HEK293 (cell line): ENCODE measurements at regions not wholly inside any gene's neighbourhood (a gene's known extent, or its start where the extent isn't known, plus 50 kb on each side); places are given as distances from the start of the nearest gene placed in this dataset.

Source experiments
- CTCF ChIP-seq: fragments of 450-650 bp; formaldehyde crosslinking; IDR thresholded peaks from 2 replicates; pipeline ENCODE4 v1.5.1; 2016; ENCODE audit warnings: missing biosample characterization, missing genetic modification characterization
- IKZF3 ChIP-seq: fragments of 450-650 bp; IDR thresholded peaks from 2 replicates; pipeline ENCODE4 v1.5.0; 2018; ENCODE audit warnings: missing biosample characterization, mild to moderate bottlenecking, missing genetic modification characterization, moderate library complexity
- MYNN ChIP-seq: fragments of 450-650 bp; formaldehyde crosslinking; IDR thresholded peaks from 2 replicates; pipeline ENCODE4 v1.5.1; 2016; ENCODE audit warnings: missing biosample characterization, missing genetic modification characterization, borderline replicate concordance
- ZNF600 ChIP-seq: fragments of 450-650 bp; formaldehyde crosslinking; IDR thresholded peaks from 2 replicates; pipeline ENCODE4 v1.5.1; 2016; ENCODE audit warnings: missing biosample characterization, missing genetic modification characterization
- ZNF830 ChIP-seq: fragments of 450-650 bp; IDR thresholded peaks from 2 replicates; pipeline ENCODE4 v1.5.0; 2018; ENCODE audit warnings: missing biosample characterization, missing genetic modification characterization, low read depth, mild to moderate bottlenecking, moderate library complexity
- TF ChIP-seq, protein P1 (sequence below): fragments of 450-650 bp; formaldehyde crosslinking; IDR thresholded peaks from 2 replicates; pipeline ENCODE4 v1.5.1; 2016; ENCODE audit warnings: missing biosample characterization, missing genetic modification characterization
- TF ChIP-seq, protein P2 (sequence below): fragments of 450-650 bp; formaldehyde crosslinking; IDR thresholded peaks from 2 replicates; pipeline ENCODE4 v1.5.1; 2016; ENCODE audit warnings: missing biosample characterization, missing genetic modification characterization
- TF ChIP-seq, protein P3 (sequence below): fragments of 450-650 bp; IDR thresholded peaks from 2 replicates; pipeline ENCODE4 v1.5.1; 2018; ENCODE audit warnings: missing biosample characterization, mild to moderate bottlenecking, missing genetic modification characterization

GRCh38 chr2:187966924-187967323 lies 324.8 kb upstream of the GULP1 start:
- TF ChIP-seq CTCF (no peak), MYNN (no peak), IKZF3 (tag by site-specific recombination) (no peak), ZNF830 (tag by site-specific recombination) (no peak), ZNF600 (no peak)
- TF ChIP-seq, protein P1, sequence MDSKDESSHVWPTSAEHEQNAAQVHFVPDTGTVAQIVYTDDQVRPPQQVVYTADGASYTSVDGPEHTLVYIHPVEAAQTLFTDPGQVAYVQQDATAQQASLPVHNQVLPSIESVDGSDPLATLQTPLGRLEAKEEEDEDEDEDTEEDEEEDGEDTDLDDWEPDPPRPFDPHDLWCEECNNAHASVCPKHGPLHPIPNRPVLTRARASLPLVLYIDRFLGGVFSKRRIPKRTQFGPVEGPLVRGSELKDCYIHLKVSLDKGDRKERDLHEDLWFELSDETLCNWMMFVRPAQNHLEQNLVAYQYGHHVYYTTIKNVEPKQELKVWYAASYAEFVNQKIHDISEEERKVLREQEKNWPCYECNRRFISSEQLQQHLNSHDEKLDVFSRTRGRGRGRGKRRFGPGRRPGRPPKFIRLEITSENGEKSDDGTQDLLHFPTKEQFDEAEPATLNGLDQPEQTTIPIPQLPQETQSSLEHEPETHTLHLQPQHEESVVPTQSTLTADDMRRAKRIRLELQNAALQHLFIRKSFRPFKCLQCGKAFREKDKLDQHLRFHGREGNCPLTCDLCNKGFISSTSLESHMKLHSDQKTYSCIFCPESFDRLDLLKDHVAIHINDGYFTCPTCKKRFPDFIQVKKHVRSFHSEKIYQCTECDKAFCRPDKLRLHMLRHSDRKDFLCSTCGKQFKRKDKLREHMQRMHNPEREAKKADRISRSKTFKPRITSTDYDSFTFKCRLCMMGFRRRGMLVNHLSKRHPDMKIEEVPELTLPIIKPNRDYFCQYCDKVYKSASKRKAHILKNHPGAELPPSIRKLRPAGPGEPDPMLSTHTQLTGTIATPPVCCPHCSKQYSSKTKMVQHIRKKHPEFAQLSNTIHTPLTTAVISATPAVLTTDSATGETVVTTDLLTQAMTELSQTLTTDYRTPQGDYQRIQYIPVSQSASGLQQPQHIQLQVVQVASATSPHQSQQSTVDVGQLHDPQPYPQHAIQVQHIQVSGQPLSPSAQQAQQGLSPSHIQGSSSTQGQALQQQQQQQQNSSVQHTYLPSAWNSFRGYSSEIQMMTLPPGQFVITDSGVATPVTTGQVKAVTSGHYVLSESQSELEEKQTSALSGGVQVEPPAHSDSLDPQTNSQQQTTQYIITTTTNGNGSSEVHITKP (tag by site-specific recombination), result no peak
- TF ChIP-seq, protein P2, sequence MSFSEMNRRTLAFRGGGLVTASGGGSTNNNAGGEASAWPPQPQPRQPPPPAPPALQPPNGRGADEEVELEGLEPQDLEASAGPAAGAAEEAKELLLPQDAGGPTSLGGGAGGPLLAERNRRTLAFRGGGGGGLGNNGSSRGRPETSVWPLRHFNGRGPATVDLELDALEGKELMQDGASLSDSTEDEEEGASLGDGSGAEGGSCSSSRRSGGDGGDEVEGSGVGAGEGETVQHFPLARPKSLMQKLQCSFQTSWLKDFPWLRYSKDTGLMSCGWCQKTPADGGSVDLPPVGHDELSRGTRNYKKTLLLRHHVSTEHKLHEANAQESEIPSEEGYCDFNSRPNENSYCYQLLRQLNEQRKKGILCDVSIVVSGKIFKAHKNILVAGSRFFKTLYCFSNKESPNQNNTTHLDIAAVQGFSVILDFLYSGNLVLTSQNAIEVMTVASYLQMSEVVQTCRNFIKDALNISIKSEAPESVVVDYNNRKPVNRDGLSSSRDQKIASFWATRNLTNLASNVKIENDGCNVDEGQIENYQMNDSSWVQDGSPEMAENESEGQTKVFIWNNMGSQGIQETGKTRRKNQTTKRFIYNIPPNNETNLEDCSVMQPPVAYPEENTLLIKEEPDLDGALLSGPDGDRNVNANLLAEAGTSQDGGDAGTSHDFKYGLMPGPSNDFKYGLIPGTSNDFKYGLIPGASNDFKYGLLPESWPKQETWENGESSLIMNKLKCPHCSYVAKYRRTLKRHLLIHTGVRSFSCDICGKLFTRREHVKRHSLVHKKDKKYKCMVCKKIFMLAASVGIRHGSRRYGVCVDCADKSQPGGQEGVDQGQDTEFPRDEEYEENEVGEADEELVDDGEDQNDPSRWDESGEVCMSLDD (tag by site-specific recombination), result no peak
- TF ChIP-seq, protein P3, sequence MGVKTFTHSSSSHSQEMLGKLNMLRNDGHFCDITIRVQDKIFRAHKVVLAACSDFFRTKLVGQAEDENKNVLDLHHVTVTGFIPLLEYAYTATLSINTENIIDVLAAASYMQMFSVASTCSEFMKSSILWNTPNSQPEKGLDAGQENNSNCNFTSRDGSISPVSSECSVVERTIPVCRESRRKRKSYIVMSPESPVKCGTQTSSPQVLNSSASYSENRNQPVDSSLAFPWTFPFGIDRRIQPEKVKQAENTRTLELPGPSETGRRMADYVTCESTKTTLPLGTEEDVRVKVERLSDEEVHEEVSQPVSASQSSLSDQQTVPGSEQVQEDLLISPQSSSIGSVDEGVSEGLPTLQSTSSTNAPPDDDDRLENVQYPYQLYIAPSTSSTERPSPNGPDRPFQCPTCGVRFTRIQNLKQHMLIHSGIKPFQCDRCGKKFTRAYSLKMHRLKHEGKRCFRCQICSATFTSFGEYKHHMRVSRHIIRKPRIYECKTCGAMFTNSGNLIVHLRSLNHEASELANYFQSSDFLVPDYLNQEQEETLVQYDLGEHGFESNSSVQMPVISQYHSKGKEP (tag by site-specific recombination), result no peak
